Skin epidermis (tissue), 12 donors: ENCODE measurements at regions not wholly inside any gene's neighbourhood (a gene's known extent, or its start where the extent isn't known, plus 50 kb on each side); places are given as distances from the start of the nearest gene placed in this dataset.
"Not testable (repeated sequence)": the region's sequence is repeated elsewhere in the genome, so short reads cannot be mapped to it uniquely, and the experiment has no call there.

ENCODE experiments used
- H3K27ac ChIP-seq, 21 experiments: fragments of 200-600 bp; sonication (generic) in 11 of 21; one replicate each; pipeline ENCODE4 v1.5.0; 2020; ENCODE audit warnings: mild to moderate bottlenecking in 3 of 21, inconsistent platforms in 2 of 21, moderate library complexity in 2 of 21
- H3K4me3 ChIP-seq, 7 experiments: fragments of 200-600 bp; sonication (generic) in 2 of 7; one replicate each; pipeline ENCODE4 v1.5.0; 2020; ENCODE audit warnings: inconsistent platforms in 2 of 7, mild to moderate bottlenecking in 2 of 7, moderate library complexity in 1 of 7

DNA sequence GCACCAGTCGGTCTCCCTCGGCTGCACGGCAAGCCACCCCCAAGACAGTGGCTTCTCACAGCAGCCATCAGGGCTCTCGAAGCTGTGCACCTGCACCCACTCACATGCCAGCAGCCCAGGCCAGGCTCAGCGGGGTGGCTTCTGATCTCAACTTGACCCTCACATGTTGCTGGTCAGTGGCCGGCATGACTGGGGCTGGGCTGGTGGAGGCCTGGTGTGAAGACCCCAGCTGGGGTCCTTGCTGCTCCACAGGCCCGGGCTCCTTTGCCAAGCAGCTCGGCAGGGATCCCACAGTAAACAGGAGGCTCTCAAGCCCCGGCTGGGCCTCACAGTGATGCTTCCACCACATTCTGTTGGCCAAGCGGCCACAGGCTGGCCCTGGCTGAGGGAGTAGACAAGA, 128.2 kb downstream of the BRD1 start:
- H3K27ac ChIP-seq: no peak overlapping the region
- H3K4me3 ChIP-seq: no peak overlapping the region

- H3K27ac ChIP-seq, H3K4me3 ChIP-seq: not testable (repeated sequence)
These were observed 129.1 kb downstream of the BRD1 start for GRCh38 chr22:49698616-49699015.

DNA sequence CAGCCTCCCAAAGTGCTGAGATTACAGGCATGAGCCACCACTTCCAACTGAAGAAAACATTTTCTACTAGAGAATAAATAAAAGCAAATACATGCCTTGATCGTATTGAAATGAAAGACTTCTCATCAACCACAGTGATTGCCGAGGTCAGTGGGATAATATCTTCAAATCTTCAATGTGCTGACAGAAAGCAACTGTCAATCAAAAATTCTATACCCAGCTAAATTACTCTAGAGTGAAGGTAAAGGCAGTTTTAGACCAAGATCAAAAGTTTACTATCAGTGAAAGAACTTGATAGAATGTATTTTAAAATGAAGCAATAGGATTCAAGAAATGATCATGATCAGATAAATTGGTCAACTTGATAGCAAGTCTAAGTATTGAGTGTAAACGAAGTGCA, 130.6 kb downstream of the BRD1 start:
- Histone ChIP-seq H3K27ac (no peak overlapping the region), H3K4me3 (no peak overlapping the region)

DNA sequence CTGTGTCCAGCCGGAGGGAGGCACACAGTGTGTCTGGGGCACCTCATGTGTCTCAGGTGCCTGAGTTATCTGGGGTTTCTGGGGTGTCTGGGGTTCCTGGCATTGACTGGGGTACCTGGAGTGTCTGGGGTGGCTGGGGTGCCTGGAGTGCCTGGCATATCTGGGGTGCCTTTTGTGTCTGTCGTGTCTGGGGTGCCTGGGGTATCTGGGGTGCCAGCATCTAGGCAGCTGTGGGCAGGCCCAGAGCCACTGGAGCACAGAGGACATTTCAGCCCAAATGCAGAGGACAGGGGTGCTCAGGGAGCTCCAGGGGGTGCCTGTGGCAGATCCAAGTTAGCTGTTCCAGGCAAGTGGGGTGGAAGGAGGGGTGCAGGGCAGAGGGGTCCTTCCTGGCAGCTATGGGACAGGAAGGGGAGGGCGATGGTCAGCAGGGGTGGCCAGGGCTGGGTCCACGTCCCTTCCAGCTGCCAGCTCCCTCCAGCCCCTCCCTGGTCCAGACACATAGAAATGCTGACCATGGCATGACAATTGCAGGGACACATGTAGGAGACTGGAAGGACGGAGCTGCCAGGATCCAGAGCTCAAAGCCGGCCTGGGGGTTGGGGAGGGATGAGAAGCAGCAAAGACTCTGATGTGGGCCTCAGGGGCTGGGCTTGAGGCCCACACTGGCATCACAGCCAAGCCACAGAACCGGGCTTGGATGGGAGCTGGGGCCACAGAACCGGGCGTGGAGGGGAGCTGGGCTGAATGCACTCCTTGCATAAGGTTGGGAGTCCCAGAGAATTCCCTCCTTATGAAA, 133.0 kb downstream of the BRD1 start:
- Histone ChIP-seq H3K4me3 (no peak overlapping the region), H3K27ac (no peak overlapping the region)

DNA sequence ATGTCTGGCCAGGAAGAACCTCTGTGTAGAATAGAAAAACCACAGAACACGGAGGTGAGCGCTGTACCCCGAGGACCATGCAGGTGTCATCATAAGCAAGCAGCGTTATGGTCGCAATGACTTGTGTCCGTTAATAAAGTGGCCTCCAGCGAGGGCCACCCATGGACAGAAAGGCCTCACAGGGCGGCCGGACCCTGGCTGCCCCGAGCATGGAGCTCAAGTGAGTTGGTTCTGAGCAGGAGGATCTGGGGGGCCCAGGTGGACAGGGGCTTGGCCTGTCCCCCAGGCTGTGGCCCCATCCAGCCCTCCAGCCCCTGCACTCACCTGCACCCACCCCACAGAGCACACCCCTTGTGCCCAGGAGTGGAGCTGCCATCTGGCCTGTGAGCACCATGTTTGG, 133.8 kb downstream of the BRD1 start:
- no peak overlapping the region for H3K27ac ChIP-seq
- no peak overlapping the region for H3K4me3 ChIP-seq

DNA sequence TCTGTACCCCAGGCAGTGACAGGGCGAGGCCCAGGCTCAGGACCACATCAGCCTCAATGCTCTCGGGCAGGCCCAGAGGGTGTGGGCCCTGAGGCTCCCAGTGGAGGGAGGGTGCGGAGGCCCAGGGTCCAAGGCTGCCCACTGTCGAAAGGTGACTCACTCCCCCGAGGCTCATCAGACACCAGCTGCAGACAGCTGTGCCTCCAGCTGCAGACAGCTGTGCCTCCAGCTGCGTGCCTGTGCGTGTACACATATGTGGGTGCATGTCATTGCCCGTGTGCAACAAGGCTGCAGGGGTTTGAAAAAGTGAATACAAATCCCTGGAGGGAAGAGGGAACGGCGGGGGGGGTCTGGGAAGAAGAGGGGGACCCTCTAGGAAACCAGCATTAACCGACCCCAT, 134.3 kb downstream of the BRD1 start:
- H3K4me3 ChIP-seq: no peak overlapping the region
- no peak overlapping the region for H3K27ac ChIP-seq

- H3K27ac ChIP-seq: no peak overlapping the region
These were observed 135.0 kb downstream of the BRD1 start for GRCh38 chr22:49692499-49693225.

GRCh38 chr22:49691256-49691655, 136.4 kb downstream of the BRD1 start:
- Histone ChIP-seq H3K4me3 (no peak overlapping the region), H3K27ac (no peak overlapping the region)

More at GRCh38 chr22:49692499-49693225, 135.0 kb downstream of the BRD1 start:
- no peak overlapping the region for H3K4me3 ChIP-seq

DNA sequence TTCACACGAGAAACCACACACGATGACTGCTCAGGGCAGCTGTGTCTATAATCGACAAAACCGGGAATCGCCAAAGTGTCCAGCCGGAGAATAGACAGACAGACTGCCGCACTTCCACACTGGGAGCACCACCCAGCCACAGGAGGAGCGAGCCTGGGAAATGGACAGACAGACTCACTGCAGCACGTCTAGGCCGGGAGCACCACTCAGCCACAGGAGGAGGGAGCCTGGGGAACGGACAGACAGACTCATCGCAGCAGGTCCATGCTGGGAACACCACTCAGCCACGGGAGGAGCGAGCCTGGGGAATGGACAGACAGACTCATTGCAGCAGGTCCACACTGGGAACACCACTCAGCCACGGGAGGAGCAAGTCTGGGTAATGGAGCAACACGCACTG, 137.2 kb downstream of the BRD1 start:
- H3K4me3 ChIP-seq: no peak overlapping the region
- no peak overlapping the region for H3K27ac ChIP-seq

DNA sequence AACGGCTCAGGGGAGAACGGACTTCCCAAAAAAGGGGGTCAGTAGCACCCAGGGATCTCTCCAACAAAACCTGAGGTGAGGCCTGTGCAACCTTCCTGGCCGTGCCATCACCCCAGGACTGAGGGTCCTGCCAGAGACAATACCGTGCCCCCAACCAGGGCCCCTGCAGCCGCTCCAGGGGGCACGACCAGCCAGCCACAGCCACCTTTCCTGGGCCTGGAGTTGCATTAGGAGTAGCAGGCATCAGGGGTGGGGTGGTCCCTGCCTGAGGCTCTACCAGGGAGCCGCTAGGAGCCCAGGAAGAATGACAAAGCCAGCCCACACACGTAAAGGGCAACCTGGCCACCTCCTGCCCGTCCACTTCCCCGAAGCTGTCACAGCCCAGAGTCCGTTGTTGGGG, 137.8 kb downstream of the BRD1 start:
- Histone ChIP-seq H3K27ac (no peak overlapping the region), H3K4me3 (no peak overlapping the region)

- Histone ChIP-seq H3K27ac (no peak overlapping the region), H3K4me3 (no peak overlapping the region)
These were observed 138.4 kb downstream of the BRD1 start for GRCh38 chr22:49689255-49689770.

GRCh38 chr22:49688516-49689254, 139.0 kb downstream of the BRD1 start:
- H3K27ac ChIP-seq: no peak overlapping the region
- no peak overlapping the region for H3K4me3 ChIP-seq

DNA sequence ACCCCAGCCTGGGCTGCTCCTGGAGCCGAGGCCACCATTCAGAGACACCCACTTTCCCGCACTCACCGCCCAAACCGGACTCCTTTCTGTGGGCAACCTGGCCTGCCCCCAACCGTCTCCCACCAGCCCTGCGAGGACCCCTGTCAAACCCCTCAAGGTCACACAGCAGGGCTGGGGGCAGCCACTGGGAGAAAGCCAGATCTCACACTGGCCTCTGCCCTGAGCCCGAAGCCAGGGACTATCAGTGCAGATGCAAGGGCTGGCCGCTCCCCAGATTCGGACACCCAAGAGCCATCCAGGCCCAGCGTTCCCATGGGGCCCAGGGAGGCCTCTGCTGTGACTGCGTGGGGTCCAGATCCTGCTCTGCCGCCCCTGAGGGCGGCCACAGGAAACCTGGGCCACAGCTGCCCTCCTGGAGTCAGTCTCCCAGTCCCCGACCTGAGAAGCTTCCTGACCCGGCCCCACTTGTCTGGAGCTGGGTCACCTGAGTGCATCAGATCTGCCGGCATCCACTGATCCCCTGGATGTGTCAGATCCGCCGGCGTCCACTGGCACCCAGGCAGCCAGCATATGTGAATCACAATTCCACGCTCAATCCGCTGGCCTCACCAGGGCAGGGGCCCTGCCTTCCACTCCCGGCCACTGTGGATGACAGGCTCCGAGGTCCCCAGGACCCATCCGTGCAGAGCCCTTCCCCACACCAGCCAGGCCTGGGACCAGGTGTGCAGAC, 139.7 kb downstream of the BRD1 start:
- H3K27ac ChIP-seq: no peak overlapping the region
- no peak overlapping the region for H3K4me3 ChIP-seq

- Histone ChIP-seq H3K4me3 (no peak overlapping the region), H3K27ac (no peak overlapping the region)
These were observed 140.3 kb downstream of the BRD1 start for GRCh38 chr22:49687333-49687732.

DNA sequence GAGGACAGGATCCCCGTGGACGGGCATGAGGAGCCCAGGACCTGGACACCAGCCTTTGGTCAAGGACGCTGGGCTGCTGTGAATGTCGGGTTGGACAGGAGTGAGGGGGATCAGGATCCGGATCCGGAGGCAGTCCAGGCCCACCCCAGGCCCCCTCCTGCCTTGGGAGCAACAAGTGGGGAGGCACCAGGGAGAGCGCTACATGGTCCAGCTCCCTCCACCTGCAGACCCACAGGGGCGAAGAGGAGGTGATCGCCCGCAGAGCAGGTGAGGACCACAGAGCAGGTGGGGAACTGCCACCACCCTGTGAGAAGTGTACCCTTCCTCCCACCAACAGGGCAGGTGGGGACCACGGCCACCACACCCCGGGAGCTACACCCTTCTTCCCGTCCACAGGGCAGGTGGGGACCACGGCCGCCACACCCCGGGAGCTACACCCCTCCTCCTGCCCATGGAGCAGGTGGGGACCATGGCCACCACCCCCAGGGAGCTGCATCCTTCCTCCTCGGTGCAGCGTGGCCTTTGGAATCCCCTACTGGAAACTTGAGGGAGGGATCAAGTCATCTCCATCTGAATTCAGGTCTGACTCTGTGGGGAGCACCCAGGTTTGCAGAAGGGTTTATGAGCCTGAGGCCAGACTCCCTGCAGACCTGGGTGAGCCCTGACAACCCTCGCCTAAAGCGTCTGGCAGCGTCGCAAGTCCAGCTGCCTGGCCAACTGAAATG, 141.0 kb downstream of the BRD1 start:
- H3K27ac ChIP-seq: no peak overlapping the region
- no peak overlapping the region for H3K4me3 ChIP-seq

- Histone ChIP-seq H3K4me3 (no peak overlapping the region), H3K27ac (no peak overlapping the region)
These were observed 142.0 kb downstream of the BRD1 start for GRCh38 chr22:49685686-49686085.

DNA sequence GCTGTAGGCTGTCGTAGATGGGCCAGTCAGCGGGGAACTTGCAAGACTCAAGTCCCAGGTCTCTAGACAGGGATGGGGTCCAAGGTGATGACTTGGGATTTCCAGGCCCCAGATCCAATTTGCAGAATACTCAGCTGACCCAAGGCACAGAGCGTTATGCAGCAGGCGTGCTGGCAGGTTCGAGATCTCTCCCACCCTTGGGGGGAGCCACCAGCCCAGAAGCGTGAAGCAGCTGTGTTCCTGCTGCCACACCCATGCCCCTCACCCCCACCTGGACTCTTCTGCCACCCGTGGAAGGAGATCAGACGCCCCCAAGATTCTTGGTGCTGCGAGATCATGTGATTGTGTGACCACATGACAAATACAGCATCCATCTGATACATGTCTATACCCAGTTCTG, 142.6 kb downstream of the BRD1 start:
- Histone ChIP-seq H3K4me3 (no peak overlapping the region), H3K27ac (no peak overlapping the region)

DNA sequence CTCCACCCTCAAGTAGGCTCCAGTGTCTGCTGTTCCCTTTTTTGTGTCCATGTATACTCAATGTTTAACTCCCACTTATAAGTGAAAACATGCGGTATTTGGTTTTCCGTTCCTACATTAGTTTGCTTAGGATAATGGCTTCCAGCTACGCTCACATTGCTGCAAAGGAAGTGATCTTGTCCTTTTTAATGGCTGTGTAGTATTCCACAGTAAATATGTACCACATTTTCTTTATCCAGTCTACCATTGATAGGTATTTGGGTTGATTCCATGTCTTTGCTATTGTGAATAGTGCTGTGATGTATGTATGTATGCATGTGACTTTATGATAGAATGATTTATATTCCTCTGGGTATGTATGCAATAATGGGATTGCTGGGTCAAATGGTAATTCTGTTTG, 144.6 kb downstream of the BRD1 start:
- H3K27ac ChIP-seq: no peak overlapping the region
- H3K4me3 ChIP-seq: no peak overlapping the region

- not testable (repeated sequence) for H3K27ac ChIP-seq
These were observed 146.9 kb downstream of the BRD1 start for GRCh38 chr22:49680819-49681218.

More at GRCh38 chr22:49680819-49681218, 146.9 kb downstream of the BRD1 start:
- not testable (repeated sequence) for H3K4me3 ChIP-seq
